A673 (cell line): ENCODE measurements at regions not wholly inside any gene's neighbourhood (a gene's known extent, or its start where the extent isn't known, plus 50 kb on each side); places are given as distances from the start of the nearest gene placed in this dataset.

Source experiments
- CTCF ChIP-seq: fragments of 300-800, 200-600 bp; sonication (generic); conservative IDR thresholded peaks from 2 replicates; pipeline ENCODE4 v1.5.1; 2017; ENCODE audit warnings: low read depth, mild to moderate bottlenecking, antibody characterized with exemption, low read length, moderate library complexity, mixed read lengths
- EZH2 ChIP-seq: fragments of 200-600 bp; sonication (generic); IDR thresholded peaks from 2 replicates; pipeline ENCODE4 v1.6.1; 2017; ENCODE audit warnings: borderline replicate concordance, low read depth, mild to moderate bottlenecking, mixed read lengths, antibody characterized with exemption, low read length; ENCODE audit not compliant: poor library complexity, severe bottlenecking

- TF ChIP-seq CTCF (no peak), EZH2 (no peak)
Measured at GRCh38 chr6:137942736-137943135, 75.7 kb downstream of the TNFAIP3 start.
